Daoy (cell line): ENCODE measurements at regions not wholly inside any gene's neighbourhood (a gene's known extent, or its start where the extent isn't known, plus 50 kb on each side); places are given as distances from the start of the nearest gene placed in this dataset.

Source experiments
- DNase-seq: peaks from one replicate; pipeline ENCODE4 v3.0.0-alpha.2; 2015; ENCODE audit warnings: low read depth

GRCh38 chr1:117260761-117261423 lies 50.2 kb upstream of the VTCN1 start:
- DNase-seq: no peak
